IPS DF 6.9 (cell line): ENCODE measurements at regions not wholly inside any gene's neighbourhood (a gene's known extent, or its start where the extent isn't known, plus 50 kb on each side); places are given as distances from the start of the nearest gene placed in this dataset.
"Not testable (repeated sequence)": the region's sequence is repeated elsewhere in the genome, so short reads cannot be mapped to it uniquely, and the experiment has no call there.

Experiments used
- DNase-seq: peaks from one replicate; pipeline ENCODE4 v3.0.0-alpha.2; 2013; ENCODE audit warnings: low read depth, low spot score
- H3K27ac ChIP-seq: one replicate; pipeline ENCODE4 v1.5.1; 2013; ENCODE audit warnings: low read length, control low read depth
- H3K27me3 ChIP-seq: 2 replicates; pipeline ENCODE4 v1.6.1; 2013; ENCODE audit warnings: mild to moderate bottlenecking, low read length; ENCODE audit not compliant: control insufficient read depth, insufficient read depth
- H3K36me3 ChIP-seq: 2 replicates; pipeline ENCODE4 v1.6.1; 2013; ENCODE audit warnings: low read length; ENCODE audit not compliant: control insufficient read depth, insufficient read depth
- H3K4me1 ChIP-seq: 2 replicates; pipeline ENCODE4 v1.6.1; 2013; ENCODE audit warnings: low read length; ENCODE audit not compliant: control insufficient read depth, insufficient read depth
- H3K4me3 ChIP-seq: 2 replicates; pipeline ENCODE4 v1.5.1; 2013; ENCODE audit warnings: mild to moderate bottlenecking, low read length
- H3K9me3 ChIP-seq: 2 replicates; pipeline ENCODE4 v1.6.1; 2013; ENCODE audit warnings: low read length, inconsistent platforms; ENCODE audit not compliant: control insufficient read depth, insufficient read depth
- WGBS: extraction: QIAGEN DNeasy Blood & Tissue Kit; methylation state at CpG from one replicate; pipeline ENCODE4 v1.1.7; 2013; ENCODE audit warnings: mixed read lengths, missing lambda C conversion rate; ENCODE audit not compliant: insufficient read length, insufficient coverage; 5-methylcytosine and 5-hydroxymethylcytosine counted together

GRCh38 chr5:154609251-154609650 is 131.2 kb upstream of the HAND1 start:
- no peaks in the 10 kb centered on the region for H3K9me3 ChIP-seq

GRCh38 chr5:154608531-154609011 is 130.5 kb upstream of the HAND1 start:
- no peak for DNase-seq
- H3K27me3 ChIP-seq: peaks cover 26% of the 10 kb centered on the region
- no peak overlapping the region for H3K27ac ChIP-seq
- no CpG with 5 or more reads among the region's 7 CpGs for WGBS
- H3K4me1 ChIP-seq: peaks cover 6% of the 10 kb centered on the region
- H3K9me3 ChIP-seq: no peaks in the 10 kb centered on the region
- no peak overlapping the region for H3K4me3 ChIP-seq
- H3K36me3 ChIP-seq: no peaks in the 10 kb centered on the region; the same call in 1 of the 2 replicates

More at GRCh38 chr5:154609251-154609650, 131.2 kb upstream of the HAND1 start:
- no peak overlapping the region for H3K27ac ChIP-seq
- WGBS: no CpG with 5 or more reads among the region's 3 CpGs
- no peak overlapping the region for H3K4me3 ChIP-seq
- peaks cover 26% of the 10 kb centered on the region for H3K27me3 ChIP-seq
- no peaks in the 10 kb centered on the region; the same call in 1 of the 2 replicates for H3K36me3 ChIP-seq
- peaks cover 6% of the 10 kb centered on the region for H3K4me1 ChIP-seq
- DNase-seq: no peak

GRCh38 chr5:154607746-154608145 is 129.7 kb upstream of the HAND1 start:
- WGBS: no CpG with 5 or more reads among the region's 4 CpGs

GRCh38 chr5:154606246-154606645 is 128.2 kb upstream of the HAND1 start:
- Histone ChIP-seq H3K36me3 (no peaks in the 10 kb centered on the region; the same call in 1 of the 2 replicates), H3K27ac (no peak overlapping the region), H3K9me3 (no peaks in the 10 kb centered on the region), H3K4me3 (no peak overlapping the region), H3K4me1 (peaks cover 6% of the 10 kb centered on the region), H3K27me3 (peaks cover 19% of the 10 kb centered on the region)
- WGBS: no CpG with 5 or more reads among the region's 4 CpGs
- DNase-seq: no peak

More at GRCh38 chr5:154607746-154608145, 129.7 kb upstream of the HAND1 start:
- DNase-seq: no peak
- Histone ChIP-seq H3K4me1 (peaks cover 6% of the 10 kb centered on the region), H3K27ac (no peak overlapping the region), H3K27me3 (peaks cover 26% of the 10 kb centered on the region), H3K9me3 (no peaks in the 10 kb centered on the region), H3K4me3 (no peak overlapping the region), H3K36me3 (no peaks in the 10 kb centered on the region; the same call in 1 of the 2 replicates)

- H3K36me3 ChIP-seq: no peaks in the 10 kb centered on the region
- peaks cover 1% of the 10 kb centered on the region for H3K4me1 ChIP-seq
- no CpG with 5 or more reads among the region's 20 CpGs for WGBS
- no peak overlapping the region for H3K27ac ChIP-seq
- no peak overlapping the region for H3K4me3 ChIP-seq
- no peak for DNase-seq
- H3K9me3 ChIP-seq: no peaks in the 10 kb centered on the region
- peaks cover 5% of the 10 kb centered on the region; the same call in 1 of the 2 replicates for H3K27me3 ChIP-seq
These were observed 126.1 kb upstream of the HAND1 start for GRCh38 chr5:154603953-154604679.

GRCh38 chr5:154603485-154603884 is 125.5 kb upstream of the HAND1 start:
- no peak overlapping the region for H3K4me3 ChIP-seq
- no peaks in the 10 kb centered on the region for H3K9me3 ChIP-seq
- H3K27me3 ChIP-seq: peaks cover 5% of the 10 kb centered on the region; the same call in 1 of the 2 replicates
- H3K4me1 ChIP-seq: peaks cover 1% of the 10 kb centered on the region
- no peak overlapping the region for H3K27ac ChIP-seq
- DNase-seq: no peak
- WGBS: no CpG with 5 or more reads among the region's 1 CpG
- H3K36me3 ChIP-seq: no peaks in the 10 kb centered on the region

- H3K4me3 ChIP-seq: no peak overlapping the region
- peaks cover 1% of the 10 kb centered on the region for H3K4me1 ChIP-seq
- H3K27me3 ChIP-seq: peaks cover 5% of the 10 kb centered on the region; the same call in 1 of the 2 replicates
- no peak for DNase-seq
- H3K9me3 ChIP-seq: no peaks in the 10 kb centered on the region
- no peak overlapping the region for H3K27ac ChIP-seq
- no CpG with 5 or more reads among the region's 1 CpG for WGBS
- H3K36me3 ChIP-seq: no peaks in the 10 kb centered on the region
These were observed 125.0 kb upstream of the HAND1 start for GRCh38 chr5:154603011-154603410.

DNA sequence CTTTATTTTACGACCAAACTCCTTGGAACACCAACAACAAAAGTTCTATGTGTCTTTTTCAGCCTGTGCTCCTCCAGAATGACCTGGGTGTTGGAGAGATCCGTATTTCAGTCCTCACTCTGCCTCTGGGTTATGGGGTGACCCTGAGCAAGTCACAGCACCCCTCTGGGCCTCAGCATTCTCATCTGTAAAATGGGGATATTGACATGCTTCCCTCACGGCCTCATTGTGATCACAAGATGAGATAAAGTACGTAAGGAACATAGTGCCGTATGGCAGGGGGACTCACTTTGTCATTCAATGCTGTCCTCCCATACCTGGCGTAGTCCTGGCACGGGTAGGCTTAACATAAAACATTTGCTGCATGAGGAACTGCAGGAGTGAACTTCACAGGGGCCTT is 123.0 kb upstream of the HAND1 start:
- Histone ChIP-seq H3K9me3 (no peaks in the 10 kb centered on the region), H3K27me3 (peaks cover 3% of the 10 kb centered on the region; the same call in 1 of the 2 replicates), H3K4me1 (no peaks in the 10 kb centered on the region), H3K27ac (no peak overlapping the region), H3K4me3 (no peak overlapping the region), H3K36me3 (no peaks in the 10 kb centered on the region)
- no peak for DNase-seq
- WGBS: 100% methylated on average over 1 of the region's 7 CpGs

DNA sequence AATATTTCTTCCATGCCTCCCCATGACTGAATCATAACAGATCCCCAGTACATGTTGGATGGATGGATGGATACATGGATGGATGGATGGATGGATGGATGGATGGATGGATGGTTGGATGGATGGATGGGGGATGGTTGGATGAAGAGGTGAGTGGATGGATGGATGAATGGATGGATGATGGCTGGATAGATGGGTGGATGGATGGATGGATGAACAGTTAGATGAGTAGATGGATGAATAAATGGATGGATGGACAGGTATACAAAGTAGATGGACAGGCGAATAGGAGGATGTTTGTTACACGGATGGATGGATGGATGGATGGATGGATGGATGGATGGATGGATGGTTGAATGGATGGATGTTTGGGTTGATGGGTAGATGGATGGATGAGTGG is 120.0 kb upstream of the HAND1 start:
- H3K27me3 ChIP-seq: no peaks in the 10 kb centered on the region
- no peaks in the 10 kb centered on the region for H3K4me1 ChIP-seq
- no peaks in the 10 kb centered on the region for H3K36me3 ChIP-seq
- H3K9me3 ChIP-seq: no peaks in the 10 kb centered on the region
- H3K27ac ChIP-seq: no peak overlapping the region
- WGBS: 100% methylated on average over 1 of the region's 2 CpGs
- no peak overlapping the region for H3K4me3 ChIP-seq
- no peak for DNase-seq

GRCh38 chr5:154596844-154597243 is 118.8 kb upstream of the HAND1 start:
- H3K4me1 ChIP-seq, H3K9me3 ChIP-seq, H3K27ac ChIP-seq, H3K36me3 ChIP-seq, H3K27me3 ChIP-seq, H3K4me3 ChIP-seq, DNase-seq: not testable (repeated sequence)
- no CpG with 5 or more reads among the region's 5 CpGs for WGBS

- no peaks in the 10 kb centered on the region for H3K36me3 ChIP-seq
- H3K4me3 ChIP-seq: no peak overlapping the region
- no peak for DNase-seq
- no peaks in the 10 kb centered on the region for H3K4me1 ChIP-seq
- H3K9me3 ChIP-seq: no peaks in the 10 kb centered on the region
- no peaks in the 10 kb centered on the region for H3K27me3 ChIP-seq
- WGBS: no CpG with 5 or more reads among the region's 9 CpGs
- no peak overlapping the region for H3K27ac ChIP-seq
These were observed 117.6 kb upstream of the HAND1 start for GRCh38 chr5:154595662-154596061.
